ENCODE measurements at regions not wholly inside any gene's neighbourhood (a gene's known extent, or its start where the extent isn't known, plus 50 kb on each side); places are given as distances from the start of the nearest gene placed in this dataset.

- DNase-seq: no peak
These were observed 80.6 kb upstream of the PAK5 start for GRCh38 chr20:9919271-9920014.

GRCh38 chr20:9918348-9918747 lies 79.5 kb upstream of the PAK5 start:
- DNase-seq: no peak

GRCh38 chr20:9916761-9917160 lies 77.9 kb upstream of the PAK5 start:
- DNase-seq: no peak

GRCh38 chr20:9912858-9913434 lies 74.1 kb upstream of the PAK5 start:
- peak; percentile 68 for DNase-seq

GRCh38 chr20:9912290-9912689 lies 73.4 kb upstream of the PAK5 start:
- DNase-seq: no peak

- no peak for DNase-seq
These were observed 72.6 kb upstream of the PAK5 start for GRCh38 chr20:9911519-9911918.

- no peak for DNase-seq
These were observed 70.3 kb upstream of the PAK5 start for GRCh38 chr20:9909167-9909566.

GRCh38 chr20:9903048-9903655 lies 64.3 kb upstream of the PAK5 start:
- DNase-seq: no peak

- no peak for DNase-seq
These were observed 50.5 kb upstream of the PAK5 start for GRCh38 chr20:9889270-9889981.
